ENCODE measurements at regions not wholly inside any gene's neighbourhood (a gene's known extent, or its start where the extent isn't known, plus 50 kb on each side); places are given as distances from the start of the nearest gene placed in this dataset.

GRCh38 chr7:49398746-49399145 lies 374.7 kb upstream of the VWC2 start:
- TF ChIP-seq YY1 (IDR thresholded peaks at IDR 0.05; ENCODE audit: insufficient read depth, insufficient read length) (no peak), SUZ12 (IDR thresholded peaks at IDR 0.05; ENCODE audit: extremely low read depth, insufficient read depth, insufficient read length) (no peak)
